Embryonic facial prominence (tissue), 1 donor: ENCODE measurements at regions not wholly inside any gene's neighbourhood (a gene's known extent, or its start where the extent isn't known, plus 50 kb on each side); places are given as distances from the start of the nearest gene placed in this dataset.
"Not testable (repeated sequence)": the region's sequence is repeated elsewhere in the genome, so short reads cannot be mapped to it uniquely, and the experiment has no call there.

Experiments used
- DNase-seq: peaks from one replicate; pipeline ENCODE4 v3.0.0-alpha.2; 2016; ENCODE audit errors: extremely low spot score

GRCh38 chr5:152456815-152457443 is 51.9 kb upstream of the NMUR2 start:
- no peak for DNase-seq

GRCh38 chr5:152462021-152462721 is 57.1 kb upstream of the NMUR2 start:
- DNase-seq: no peak

GRCh38 chr5:152464048-152464447 is 59.0 kb upstream of the NMUR2 start:
- DNase-seq: no peak

GRCh38 chr5:152465140-152465539 is 60.1 kb upstream of the NMUR2 start:
- no peak for DNase-seq

GRCh38 chr5:152466085-152466745 is 61.1 kb upstream of the NMUR2 start:
- DNase-seq: no peak

GRCh38 chr5:152470167-152470566 is 65.1 kb upstream of the NMUR2 start:
- no peak for DNase-seq

GRCh38 chr5:152472083-152472482 is 67.0 kb upstream of the NMUR2 start:
- no peak for DNase-seq

- no peak for DNase-seq
These were observed 69.9 kb upstream of the NMUR2 start for GRCh38 chr5:152474961-152475360.

- no peak for DNase-seq
These were observed 72.5 kb upstream of the NMUR2 start for GRCh38 chr5:152477536-152477935.

- not testable (repeated sequence) for DNase-seq
These were observed 74.8 kb upstream of the NMUR2 start for GRCh38 chr5:152479866-152480265.

- DNase-seq: not testable (repeated sequence)
These were observed 75.6 kb upstream of the NMUR2 start for GRCh38 chr5:152480677-152481076.

GRCh38 chr5:152487130-152487529 is 82.1 kb upstream of the NMUR2 start:
- no peak for DNase-seq

- no peak for DNase-seq
These were observed 83.8 kb upstream of the NMUR2 start for GRCh38 chr5:152488869-152489268.

GRCh38 chr5:152499814-152500535 is 94.9 kb upstream of the NMUR2 start:
- no peak for DNase-seq

GRCh38 chr5:152501294-152501693 is 96.2 kb upstream of the NMUR2 start:
- no peak for DNase-seq

GRCh38 chr5:152503206-152503605 is 98.1 kb upstream of the NMUR2 start:
- no peak for DNase-seq

GRCh38 chr5:152505442-152506042 is 100.5 kb upstream of the NMUR2 start:
- no peak for DNase-seq

GRCh38 chr5:152511120-152511519 is 106.0 kb upstream of the NMUR2 start:
- no peak for DNase-seq

GRCh38 chr5:152511531-152512132 is 106.6 kb upstream of the NMUR2 start:
- no peak for DNase-seq

- no peak for DNase-seq
These were observed 109.8 kb upstream of the NMUR2 start for GRCh38 chr5:152514827-152515397.

GRCh38 chr5:152523964-152524363 is 118.9 kb upstream of the NMUR2 start:
- no peak for DNase-seq
